HG03045 (cell line): ENCODE measurements at regions not wholly inside any gene's neighbourhood (a gene's known extent, or its start where the extent isn't known, plus 50 kb on each side); places are given as distances from the start of the nearest gene placed in this dataset.

Experiments used
- ATAC-seq: cut with Tn5 transposase; IDR thresholded peaks from one replicate; pipeline ENCODE4 v1.9.1; 2021; ENCODE audit warnings: mild to moderate bottlenecking, moderate library complexity; ENCODE audit not compliant: unreplicated experiment

GRCh38 chr2:8159966-8160603 is 521.8 kb upstream of the ID2 start:
- no peak for ATAC-seq

- no peak for ATAC-seq
Measured at GRCh38 chr2:8160959-8161358, 520.9 kb upstream of the ID2 start.

GRCh38 chr2:8162552-8162951 is 519.3 kb upstream of the ID2 start:
- ATAC-seq, result no peak

- no peak for ATAC-seq
Measured at GRCh38 chr2:8165550-8165949, 516.3 kb upstream of the ID2 start.

GRCh38 chr2:8168022-8168717 is 513.7 kb upstream of the ID2 start:
- no peak for ATAC-seq

GRCh38 chr2:8168876-8169424 is 512.9 kb upstream of the ID2 start:
- no peak for ATAC-seq

GRCh38 chr2:8169443-8169842 is 512.4 kb upstream of the ID2 start:
- no peak for ATAC-seq

- ATAC-seq, result no peak
Measured at GRCh38 chr2:8170552-8171327, 511.1 kb upstream of the ID2 start.

- ATAC-seq, result no peak
Measured at GRCh38 chr2:8171608-8172007, 510.2 kb upstream of the ID2 start.

GRCh38 chr2:8172661-8173060 is 509.2 kb upstream of the ID2 start:
- no peak for ATAC-seq

GRCh38 chr2:8174641-8175257 is 507.1 kb upstream of the ID2 start:
- no peak for ATAC-seq

GRCh38 chr2:8176887-8177286 is 505.0 kb upstream of the ID2 start:
- ATAC-seq, result no peak

GRCh38 chr2:8177566-8177965 is 504.3 kb upstream of the ID2 start:
- ATAC-seq, result no peak

- ATAC-seq, result no peak
Measured at GRCh38 chr2:8178911-8179310, 502.9 kb upstream of the ID2 start.

- ATAC-seq, result no peak
Measured at GRCh38 chr2:8189316-8189715, 492.5 kb upstream of the ID2 start.

- no peak for ATAC-seq
Measured at GRCh38 chr2:8190279-8190678, 491.6 kb upstream of the ID2 start.

- ATAC-seq, result no peak
Measured at GRCh38 chr2:8191427-8191826, 490.4 kb upstream of the ID2 start.

- no peak for ATAC-seq
Measured at GRCh38 chr2:8193146-8193545, 488.7 kb upstream of the ID2 start.

GRCh38 chr2:8193686-8194615 is 487.9 kb upstream of the ID2 start:
- no peak for ATAC-seq

GRCh38 chr2:8195784-8196183 is 486.1 kb upstream of the ID2 start:
- no peak for ATAC-seq
